ENCODE measurements at regions not wholly inside any gene's neighbourhood (a gene's known extent, or its start where the extent isn't known, plus 50 kb on each side); places are given as distances from the start of the nearest gene placed in this dataset.
"Not testable (repeated sequence)": the region's sequence is repeated elsewhere in the genome, so short reads cannot be mapped to it uniquely, and the experiment has no call there.

DNA sequence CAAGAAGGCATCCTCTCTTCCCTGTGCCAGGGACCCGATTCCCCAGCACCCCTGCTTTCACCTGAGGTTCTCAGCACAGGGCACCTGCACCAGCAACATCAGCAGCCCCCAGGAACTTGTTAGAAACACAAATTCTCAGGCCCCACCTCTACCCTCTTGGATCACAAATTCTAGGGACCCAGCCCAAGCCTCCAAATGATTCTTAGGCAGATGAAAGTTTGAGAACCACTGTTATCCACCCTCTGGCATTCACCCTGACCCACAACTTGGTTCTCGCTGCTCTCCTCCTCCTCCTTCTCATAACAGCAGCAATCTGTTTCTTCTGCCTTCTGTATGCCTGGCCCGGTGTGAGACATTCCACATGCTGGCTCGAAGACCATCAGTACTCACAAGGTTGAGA, 60.3 kb upstream of the HIVEP3 start:
- no peak for DNase-seq

DNA sequence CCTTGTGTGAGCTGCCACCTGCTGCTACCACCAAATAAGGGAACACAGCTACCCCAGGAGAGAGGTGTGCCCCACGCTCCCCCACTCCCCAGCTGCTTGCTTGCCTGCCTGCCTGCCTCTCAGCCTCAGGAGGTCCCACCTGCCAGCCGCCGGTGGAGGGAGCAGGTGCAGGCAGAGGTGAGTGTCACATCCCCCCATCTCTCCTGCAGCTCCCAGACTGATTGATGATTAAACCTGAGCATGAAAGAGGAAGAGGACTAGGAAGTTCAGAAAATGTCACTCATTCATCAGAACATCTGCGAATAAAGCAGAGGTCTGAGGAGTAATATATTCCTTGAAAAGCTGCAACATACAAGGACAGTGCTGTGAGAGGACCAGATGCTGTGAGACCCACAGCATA, 58.6 kb upstream of the HIVEP3 start:
- DNase-seq: no peak

DNA sequence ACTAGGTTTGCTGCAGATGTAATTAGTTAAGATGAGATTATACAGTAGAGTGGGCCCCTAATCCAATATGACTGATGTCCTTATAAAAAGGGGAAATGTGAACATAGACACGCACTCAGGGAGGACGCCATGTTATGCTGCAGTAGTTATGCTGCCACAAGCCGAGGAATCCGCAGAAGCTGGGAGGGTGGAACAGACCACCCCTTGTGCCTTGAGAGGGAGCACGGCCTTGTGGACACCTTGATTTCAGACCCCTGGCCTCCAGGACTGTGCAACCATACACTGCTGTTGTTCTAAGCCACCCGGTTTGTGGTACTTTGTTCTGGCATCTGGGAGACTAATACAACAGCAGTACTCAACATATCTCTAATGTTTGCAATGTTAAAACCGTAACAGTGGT, 57.9 kb upstream of the HIVEP3 start:
- DNase-seq: no peak

DNA sequence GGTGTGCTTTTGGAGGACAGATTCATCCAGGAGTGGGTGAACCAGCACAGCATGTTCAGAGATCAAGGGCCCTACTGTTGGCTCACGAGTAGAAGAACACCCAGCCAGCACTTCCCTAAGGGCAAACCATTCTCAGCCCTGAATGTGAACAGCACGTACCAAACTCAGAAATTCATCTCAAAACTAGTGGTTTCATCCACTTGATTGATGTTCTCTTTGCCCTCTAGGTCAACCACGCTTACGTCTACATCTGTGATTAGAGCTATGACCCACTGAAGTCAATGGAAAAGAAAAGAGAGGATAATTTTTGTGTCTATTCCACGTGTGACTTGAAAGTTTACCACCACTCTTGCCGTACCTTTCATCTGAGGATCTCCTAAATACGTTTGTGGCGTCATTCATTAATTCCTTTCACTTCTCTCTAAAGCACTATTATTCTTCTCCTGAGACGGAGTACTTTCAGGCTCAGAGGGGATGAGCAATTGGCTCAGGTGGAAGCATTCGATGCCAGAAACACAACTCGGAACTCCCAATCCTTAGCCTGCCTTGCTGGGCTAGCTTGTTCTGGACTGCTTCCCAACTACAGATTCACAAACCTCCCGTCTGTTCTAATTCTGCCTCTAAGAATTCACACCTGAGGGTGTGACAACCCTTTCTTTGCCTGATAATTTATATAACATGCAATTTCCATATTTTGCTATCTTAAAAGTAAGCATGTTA, 57.3 kb upstream of the HIVEP3 start:
- no peak for DNase-seq

DNA sequence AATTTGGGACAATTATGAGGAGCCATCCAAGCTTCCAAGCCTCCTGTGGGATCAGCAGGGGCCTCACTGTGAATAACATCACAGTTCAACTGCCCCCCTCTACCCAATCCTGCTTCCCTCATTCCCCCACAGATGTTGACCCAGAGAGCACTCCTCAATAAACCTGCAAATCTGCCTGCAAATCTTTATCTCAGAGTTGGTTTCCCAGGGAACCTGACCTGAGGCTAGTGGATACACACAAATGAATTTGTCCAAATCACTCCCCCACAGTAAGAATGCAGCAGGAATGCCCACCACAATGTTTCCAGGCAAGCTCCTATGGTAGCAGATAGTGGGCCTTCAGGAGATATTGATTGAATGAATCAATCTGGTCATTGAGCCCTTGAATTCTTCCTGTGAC, 56.4 kb upstream of the HIVEP3 start:
- DNase-seq: no peak

DNA sequence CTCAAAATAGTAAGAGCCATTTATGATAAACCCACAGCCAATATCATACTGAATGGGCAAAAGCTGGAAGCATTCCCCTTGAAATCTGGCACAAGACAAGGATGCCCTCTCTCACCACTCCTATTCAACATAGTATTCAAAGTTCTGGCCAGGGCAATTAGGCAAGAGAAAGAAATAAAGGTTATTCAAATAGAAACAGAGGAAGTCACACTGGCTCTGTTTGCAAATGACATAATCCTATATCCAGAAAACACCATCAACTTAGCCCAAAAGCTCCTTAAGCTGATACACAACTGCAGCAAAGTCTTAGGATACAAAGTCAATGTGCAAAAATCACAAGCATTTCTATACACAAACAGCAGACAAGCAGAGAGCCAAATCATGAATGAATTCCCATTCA, 49.8 kb upstream of the HIVEP3 start:
- DNase-seq: not testable (repeated sequence)
